ENCODE measurements at regions not wholly inside any gene's neighbourhood (a gene's known extent, or its start where the extent isn't known, plus 50 kb on each side); places are given as distances from the start of the nearest gene placed in this dataset.
"Not testable (repeated sequence)": the region's sequence is repeated elsewhere in the genome, so short reads cannot be mapped to it uniquely, and the experiment has no call there.

- DNase-seq (no peak), ATAC-seq (ENCODE audit: poor library complexity) (no peak)
- no peaks in the 10 kb centered on the region for H3K36me3 Mint-ChIP-seq (ENCODE audit: low read depth)
- no peaks in the 10 kb centered on the region for H3K9me3 ChIP-seq (ENCODE audit: control insufficient read depth in 1 of 2, insufficient read depth in 1 of 2, low read length in 2 of 2)
- intact Hi-C loops (cut with DNase I, micrococcal nuclease) = no loop called here
- no peaks in the 10 kb centered on the region for H3K36me3 ChIP-seq (ENCODE audit: insufficient read depth, low read length)
- H3K4me1 ChIP-seq (ENCODE audit: insufficient read depth, low read length) = no peaks in the 10 kb centered on the region
- H3K27me3 Mint-ChIP-seq = peaks cover 4% of the 10 kb centered on the region
- no peak overlapping the region for H3K4me3 ChIP-seq (ENCODE audit: low read length)
- H3K27me3 ChIP-seq (ENCODE audit: control insufficient read depth in 1 of 2, insufficient read depth in 2 of 2, low read length in 2 of 2) = peaks cover 0 to 5% of the 10 kb centered on the region in 2 experiments
- POLR2A ChIA-PET = no interaction called here
- no peak overlapping the region for H3K27ac ChIP-seq (ENCODE audit: low read depth in 1 of 2, low read length in 2 of 2)
- CTCF ChIA-PET = no interaction called here
- no peak overlapping the region for H3K4me3 Mint-ChIP-seq
- no peaks in the 10 kb centered on the region for H3K4me1 Mint-ChIP-seq (ENCODE audit: low read depth)
- no peaks in the 10 kb centered on the region for H3K9me3 Mint-ChIP-seq
- H3K27ac Mint-ChIP-seq = no peak overlapping the region
- no peak for TF ChIP-seq CTCF (IDR thresholded peaks at IDR 0.05)
Observed at GRCh38 chr3:28056806-28057205, 184.6 kb upstream of the CMC1 start.

GRCh38 chr3:28057539-28057938 lies 183.9 kb upstream of the CMC1 start:
- no peak for ATAC-seq (ENCODE audit: poor library complexity)

GRCh38 chr3:28059199-28059598 lies 182.2 kb upstream of the CMC1 start:
- not testable (repeated sequence) for H3K4me3 Mint-ChIP-seq, DNase-seq

More at GRCh38 chr3:28057539-28057938, 183.9 kb upstream of the CMC1 start:
- no peak for DNase-seq
- Mint-ChIP-seq H3K27me3 (peaks cover 4% of the 10 kb centered on the region), H3K9me3 (no peaks in the 10 kb centered on the region), H3K4me3 (no peak overlapping the region), H3K4me1 (ENCODE audit: low read depth) (no peaks in the 10 kb centered on the region), H3K36me3 (ENCODE audit: low read depth) (no peaks in the 10 kb centered on the region), H3K27ac (no peak overlapping the region)
- Histone ChIP-seq H3K27me3 (ENCODE audit: control insufficient read depth in 1 of 2, insufficient read depth in 2 of 2, low read length in 2 of 2) (peaks cover 0 to 5% of the 10 kb centered on the region in 2 experiments), H3K4me3 (ENCODE audit: low read length) (no peak overlapping the region), H3K9me3 (ENCODE audit: control insufficient read depth in 1 of 2, insufficient read depth in 1 of 2, low read length in 2 of 2) (no peaks in the 10 kb centered on the region), H3K27ac (ENCODE audit: low read depth in 1 of 2, low read length in 2 of 2) (no peak overlapping the region), H3K36me3 (ENCODE audit: insufficient read depth, low read length) (no peaks in the 10 kb centered on the region), H3K4me1 (ENCODE audit: insufficient read depth, low read length) (no peaks in the 10 kb centered on the region)
- ChIA-PET POLR2A (no interaction called here), CTCF (no interaction called here)
- TF ChIP-seq CTCF (IDR thresholded peaks at IDR 0.05) = no peak
- intact Hi-C loops (cut with DNase I, micrococcal nuclease) = no loop called here

GRCh38 chr3:28066020-28066419 lies 175.4 kb upstream of the CMC1 start:
- Histone ChIP-seq H3K4me1 (ENCODE audit: insufficient read depth, low read length) (no peaks in the 10 kb centered on the region), H3K36me3 (ENCODE audit: insufficient read depth, low read length) (no peaks in the 10 kb centered on the region), H3K4me3 (ENCODE audit: low read length) (no peak overlapping the region), H3K27ac (ENCODE audit: low read depth in 1 of 2, low read length in 2 of 2) (no peak overlapping the region), H3K27me3 (ENCODE audit: control insufficient read depth in 1 of 2, insufficient read depth in 2 of 2, low read length in 2 of 2) (no peaks in the 10 kb centered on the region), H3K9me3 (ENCODE audit: control insufficient read depth in 1 of 2, insufficient read depth in 1 of 2, low read length in 2 of 2) (peaks cover 4 to 7% of the 10 kb centered on the region in 2 experiments)
- DNase-seq (no peak), ATAC-seq (ENCODE audit: poor library complexity) (no peak)
- ChIA-PET POLR2A (no interaction called here), CTCF (no interaction called here)
- Mint-ChIP-seq H3K36me3 (ENCODE audit: low read depth) (no peaks in the 10 kb centered on the region), H3K27ac (no peak overlapping the region), H3K9me3 (peaks cover 3% of the 10 kb centered on the region), H3K27me3 (no peaks in the 10 kb centered on the region), H3K4me3 (no peak overlapping the region), H3K4me1 (ENCODE audit: low read depth) (no peaks in the 10 kb centered on the region)
- intact Hi-C loops (cut with DNase I, micrococcal nuclease) = no loop called here
- no peak for TF ChIP-seq CTCF (IDR thresholded peaks at IDR 0.05)

More at GRCh38 chr3:28059199-28059598, 182.2 kb upstream of the CMC1 start:
- H3K27ac ChIP-seq (ENCODE audit: low read depth in 1 of 2, low read length in 2 of 2); H3K9me3 ChIP-seq (ENCODE audit: control insufficient read depth in 1 of 2, insufficient read depth in 1 of 2, low read length in 2 of 2); H3K9me3 Mint-ChIP-seq; intact Hi-C loops (cut with DNase I, micrococcal nuclease); H3K27ac Mint-ChIP-seq; H3K4me1 ChIP-seq (ENCODE audit: insufficient read depth, low read length); H3K36me3 ChIP-seq (ENCODE audit: insufficient read depth, low read length); POLR2A ChIA-PET; H3K27me3 Mint-ChIP-seq; H3K36me3 Mint-ChIP-seq (ENCODE audit: low read depth); H3K4me1 Mint-ChIP-seq (ENCODE audit: low read depth); H3K27me3 ChIP-seq (ENCODE audit: control insufficient read depth in 1 of 2, insufficient read depth in 2 of 2, low read length in 2 of 2); ATAC-seq (ENCODE audit: poor library complexity); H3K4me3 ChIP-seq (ENCODE audit: low read length); CTCF ChIA-PET: not testable (repeated sequence)
